GM18507 (cell line): ENCODE measurements at regions not wholly inside any gene's neighbourhood (a gene's known extent, or its start where the extent isn't known, plus 50 kb on each side); places are given as distances from the start of the nearest gene placed in this dataset.

Source experiments
- DNase-seq: peaks from one replicate; pipeline ENCODE4 v3.0.0; 2011; ENCODE audit warnings: low read depth; ENCODE audit not compliant: insufficient read length; ENCODE audit errors: extremely low spot score
- FAIRE-seq: peaks from 2 replicates; lab custom pipeline; 2011; peaks lifted over from hg19 to GRCh38; lab: Jason Lieb, UNC

GRCh38 chr4:34732176-34732950 is 1512.0 kb downstream of the ARAP2 start:
- DNase-seq (no peak), FAIRE-seq (no peak)

DNA sequence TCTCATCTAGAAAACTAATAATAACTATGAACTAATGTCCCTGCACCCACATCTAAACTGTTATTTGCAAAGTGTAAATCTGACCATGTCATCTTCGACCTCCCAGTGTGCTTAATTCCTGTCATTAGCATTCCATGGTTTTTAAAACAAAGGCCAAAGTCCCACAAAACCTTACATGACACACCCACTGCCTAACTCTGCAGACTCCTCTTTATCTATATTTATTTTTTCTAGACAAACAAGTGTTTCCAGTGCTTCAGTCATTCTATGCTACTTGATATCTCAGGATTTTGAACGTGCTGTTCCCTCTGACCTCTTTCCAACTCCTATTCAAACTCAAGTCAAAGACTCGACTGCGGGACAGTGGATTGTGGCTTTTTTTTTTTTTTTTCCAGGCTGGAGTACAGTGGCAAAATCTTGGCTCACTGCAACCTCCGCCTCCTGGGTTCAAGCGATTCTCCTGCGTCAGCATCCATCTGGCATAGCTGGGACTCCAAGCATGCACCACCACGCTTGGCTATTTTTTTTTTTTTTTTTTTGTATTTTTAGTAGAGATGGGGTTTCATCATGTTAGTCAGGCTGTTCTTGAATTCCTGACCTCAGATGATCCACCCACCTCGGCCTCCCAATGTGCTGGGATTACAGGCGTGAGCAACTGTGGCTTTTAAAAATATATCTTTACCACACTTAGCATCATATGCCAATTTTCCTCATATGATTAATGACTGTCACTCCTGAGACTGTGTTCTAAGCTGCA is 1511.0 kb downstream of the ARAP2 start:
- FAIRE-seq (no peak), DNase-seq (no peak)

- DNase-seq: no peak
- FAIRE-seq: no peak
Measured at GRCh38 chr4:34766935-34767334, 1477.4 kb downstream of the ARAP2 start.

GRCh38 chr4:34767407-34767806 is 1476.9 kb downstream of the ARAP2 start:
- FAIRE-seq: no peak
- DNase-seq: no peak

DNA sequence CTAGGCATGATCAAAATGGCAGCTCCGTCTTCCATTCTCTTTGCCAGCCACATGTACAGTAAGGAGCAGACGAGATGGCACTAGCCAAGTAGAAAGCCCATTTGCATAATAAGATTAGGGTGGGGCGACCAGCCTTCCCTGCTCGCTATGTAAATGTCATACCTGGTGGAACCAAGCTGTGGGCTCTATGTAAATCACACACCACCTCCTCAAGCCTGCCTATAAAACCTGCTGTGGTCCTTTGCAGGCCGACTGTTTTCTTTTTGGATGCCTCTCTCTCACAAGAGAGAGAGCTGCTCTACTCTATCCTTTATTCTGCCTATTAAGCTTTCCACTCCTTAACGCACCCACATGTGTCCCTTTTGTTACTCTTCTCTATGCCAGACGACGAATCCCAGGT is 1472.7 kb downstream of the ARAP2 start:
- FAIRE-seq: no peak
- DNase-seq: no peak

GRCh38 chr4:34790131-34790530 is 1454.2 kb downstream of the ARAP2 start:
- DNase-seq (no peak), FAIRE-seq (no peak)

DNA sequence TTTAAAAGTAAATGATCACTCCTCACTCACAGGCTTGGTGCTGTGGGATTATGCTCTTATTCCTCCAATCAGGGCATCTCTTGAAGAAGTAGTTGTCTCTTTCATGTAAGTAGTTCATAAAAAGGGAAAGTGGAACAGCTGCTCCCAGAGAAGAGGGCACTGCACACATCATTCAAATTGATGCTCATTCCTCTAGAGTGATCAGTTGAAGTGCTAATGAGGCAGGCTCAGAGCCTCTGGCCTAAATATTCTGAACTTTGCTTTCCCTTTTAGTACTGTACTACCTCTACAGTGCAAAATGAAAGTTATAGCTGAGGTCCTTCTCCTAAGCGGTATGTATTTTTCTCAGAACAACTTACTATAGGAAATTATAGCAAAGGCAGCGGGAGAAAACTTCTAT is 1453.1 kb downstream of the ARAP2 start:
- no peak for FAIRE-seq
- no peak for DNase-seq

DNA sequence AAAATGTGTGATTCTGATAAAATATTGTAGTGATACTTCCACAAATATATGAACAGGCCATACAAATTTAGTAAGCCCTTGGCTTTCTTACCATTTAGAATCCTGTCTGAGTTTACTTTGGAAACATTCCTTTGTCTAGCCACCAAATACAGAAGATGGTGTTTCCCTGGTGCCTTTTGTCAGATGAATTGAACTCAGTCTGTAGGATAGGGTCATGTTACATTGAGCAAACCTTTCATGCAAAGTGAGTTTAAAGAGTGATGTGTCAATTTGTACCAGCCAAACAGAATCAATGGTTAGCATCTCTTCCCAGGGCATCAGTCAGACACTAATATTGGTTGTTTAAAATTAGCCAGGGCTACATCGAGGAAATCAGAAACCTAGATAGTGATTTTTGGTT is 1443.4 kb downstream of the ARAP2 start:
- FAIRE-seq (no peak), DNase-seq (no peak)

- DNase-seq (no peak), FAIRE-seq (no peak)
Measured at GRCh38 chr4:34814266-34814665, 1430.0 kb downstream of the ARAP2 start.

DNA sequence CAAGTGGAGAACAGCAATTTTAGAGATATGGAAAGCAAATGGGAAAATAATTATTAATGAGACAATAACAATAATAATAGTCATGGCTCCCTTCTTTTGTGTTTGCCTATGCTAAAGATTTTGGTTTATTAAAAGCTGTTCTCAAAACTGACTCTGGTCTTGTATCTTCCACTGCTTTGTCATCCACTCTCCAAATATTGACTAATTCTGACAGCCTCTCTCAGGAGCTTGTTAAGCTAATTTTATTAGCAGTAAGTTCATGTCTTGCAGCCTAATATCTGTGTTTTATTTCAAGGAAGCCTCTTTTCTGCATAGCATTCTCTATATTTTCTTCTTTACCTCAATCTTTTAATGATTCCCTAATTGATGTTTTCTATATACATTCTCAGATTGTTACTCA is 1419.8 kb downstream of the ARAP2 start:
- no peak for FAIRE-seq
- DNase-seq: no peak

DNA sequence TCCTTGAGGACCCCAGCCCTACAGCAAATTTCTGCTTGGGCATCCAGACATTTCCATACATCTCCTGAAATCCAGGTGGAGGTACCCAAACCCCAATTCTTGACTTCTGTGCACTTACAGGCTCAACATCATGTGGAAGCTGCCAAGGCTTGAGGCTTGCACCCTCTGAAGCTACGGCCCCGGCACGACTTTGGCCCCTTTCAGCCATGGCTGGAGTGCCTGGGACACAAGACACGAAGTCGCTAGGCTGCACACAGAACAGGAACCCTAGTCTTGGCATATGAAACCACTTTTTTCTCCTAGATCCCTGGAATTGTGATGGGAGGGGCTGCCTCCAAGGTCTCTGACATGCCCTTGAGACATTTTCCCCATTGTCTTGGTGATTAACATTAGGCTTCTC is 1417.7 kb downstream of the ARAP2 start:
- DNase-seq: no peak
- FAIRE-seq: no peak

- no peak for FAIRE-seq
- DNase-seq: no peak
Measured at GRCh38 chr4:34845926-34846325, 1398.4 kb downstream of the ARAP2 start.

DNA sequence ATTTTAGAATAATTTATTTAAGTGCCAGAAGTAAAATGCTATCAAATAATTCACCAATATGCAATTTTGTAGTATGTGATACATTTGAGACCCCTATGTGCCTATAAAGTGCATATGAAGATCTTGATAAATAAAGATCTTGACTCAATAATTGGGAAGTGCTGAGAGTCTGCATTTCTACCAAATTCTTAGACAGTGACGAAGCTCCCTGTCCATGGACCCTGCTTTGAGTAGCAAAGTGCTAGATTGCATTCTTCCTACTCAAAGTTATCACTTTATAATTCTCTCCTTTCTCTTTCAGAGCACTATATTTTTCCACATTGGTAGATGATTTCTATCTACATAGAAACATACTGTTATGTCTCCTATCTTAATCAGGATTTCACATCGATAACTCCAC is 1393.9 kb downstream of the ARAP2 start:
- DNase-seq (no peak), FAIRE-seq (no peak)

DNA sequence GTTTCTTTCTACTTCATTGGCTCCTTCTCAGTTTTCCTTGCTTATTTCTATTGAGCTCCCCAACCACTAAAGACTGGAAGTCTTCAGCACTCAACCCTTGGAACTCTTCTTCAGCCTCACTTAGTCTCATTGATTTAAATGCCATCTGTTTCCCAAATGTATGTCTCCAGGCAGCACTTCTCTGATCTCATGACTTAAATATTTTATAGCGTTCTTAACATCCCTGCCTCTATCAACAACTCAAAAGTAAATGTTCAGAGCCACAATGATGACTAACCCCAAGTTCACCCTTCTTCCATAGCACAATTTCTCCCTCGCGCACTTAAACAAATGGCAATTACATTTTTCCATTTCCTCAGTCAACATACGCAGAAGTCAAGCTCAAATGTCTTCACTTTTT is 1393.3 kb downstream of the ARAP2 start:
- no peak for FAIRE-seq
- DNase-seq: no peak

DNA sequence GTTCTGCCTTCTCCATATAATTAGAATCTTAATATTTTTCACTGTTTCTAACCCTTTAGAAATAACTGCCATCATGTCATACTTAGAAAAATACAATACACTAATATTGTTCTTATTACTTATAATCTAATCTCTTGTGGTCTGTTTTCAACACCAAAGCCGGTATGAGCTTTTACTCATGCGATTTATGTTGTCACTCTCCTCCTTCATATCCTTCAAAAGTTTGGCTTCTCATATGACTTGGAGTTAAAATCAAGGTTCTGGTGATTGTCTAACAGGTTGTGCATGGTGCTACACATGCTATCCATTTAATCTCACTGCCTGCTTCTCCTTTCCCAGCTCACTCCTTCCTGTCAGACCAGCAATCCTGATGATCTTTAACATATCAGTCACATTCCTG is 1392.9 kb downstream of the ARAP2 start:
- FAIRE-seq: no peak
- DNase-seq: no peak

- FAIRE-seq (no peak), DNase-seq (no peak)
Measured at GRCh38 chr4:34854451-34854850, 1389.9 kb downstream of the ARAP2 start.

- no peak for FAIRE-seq
- no peak for DNase-seq
Measured at GRCh38 chr4:34861666-34862065, 1382.6 kb downstream of the ARAP2 start.

DNA sequence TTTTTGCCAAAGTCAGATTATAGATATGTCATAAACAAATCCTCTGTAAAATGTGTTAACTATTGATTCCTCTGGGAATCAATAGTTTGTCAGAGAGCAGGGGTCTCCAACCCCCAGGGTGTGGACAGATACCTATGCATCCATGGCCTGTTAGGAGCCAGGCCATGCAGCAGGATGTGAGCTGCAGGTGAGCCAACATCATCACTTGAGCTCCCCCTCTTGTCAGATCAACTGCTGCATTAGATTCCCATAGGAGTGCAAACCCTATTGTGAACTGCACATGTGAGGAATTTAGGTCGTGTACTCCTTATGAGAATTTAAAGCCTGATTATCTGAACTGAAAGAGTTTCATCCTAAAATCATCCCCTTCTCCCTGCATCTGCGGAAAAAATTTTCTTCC is 1365.4 kb downstream of the ARAP2 start:
- DNase-seq (no peak), FAIRE-seq (no peak)

- DNase-seq (no peak), FAIRE-seq (no peak)
Measured at GRCh38 chr4:34880246-34880645, 1364.1 kb downstream of the ARAP2 start.

GRCh38 chr4:34891892-34892291 is 1352.4 kb downstream of the ARAP2 start:
- FAIRE-seq: no peak
- DNase-seq: no peak

DNA sequence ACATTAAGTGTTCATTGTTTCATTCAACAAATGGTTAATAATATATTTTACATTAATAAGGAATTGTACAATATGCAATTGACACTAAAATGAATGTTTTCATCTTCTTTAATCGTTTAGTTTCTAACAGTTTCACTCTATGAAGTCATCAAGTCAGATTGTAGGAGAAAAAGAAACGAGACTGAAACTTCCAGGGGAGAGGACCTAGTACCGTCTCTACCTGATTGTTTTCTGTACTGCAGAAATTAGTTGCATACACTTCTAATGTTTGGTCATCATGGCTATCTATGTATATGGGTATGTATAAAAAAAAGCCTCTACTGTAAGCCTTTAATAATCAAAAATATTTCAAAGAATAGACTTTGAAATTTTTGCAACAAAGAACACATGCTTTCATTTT is 1350.9 kb downstream of the ARAP2 start:
- no peak for DNase-seq
- no peak for FAIRE-seq
